ENCODE measurements at regions not wholly inside any gene's neighbourhood (a gene's known extent, or its start where the extent isn't known, plus 50 kb on each side); places are given as distances from the start of the nearest gene placed in this dataset.
A peak's percentile ranks its signal among the peaks of the same experiment; 100 is the strongest.

- Histone ChIP-seq H3K9me3 (ENCODE audit: control insufficient read depth in 2 of 3, insufficient read depth in 1 of 3, low read length in 3 of 3) (no peaks in the 10 kb centered on the region), H3K4me3 (ENCODE audit: low read length in 3 of 3) (no peak overlapping the region), H3K9ac (ENCODE audit: low read length in 3 of 3) (no peak overlapping the region), H3K27ac (ENCODE audit: low read depth in 2 of 2, low read length in 2 of 2) (no peak overlapping the region), H3K27me3 (ENCODE audit: control insufficient read depth, insufficient read depth, low read length) (no peaks in the 10 kb centered on the region), H3K36me3 (ENCODE audit: control insufficient read depth in 2 of 3, insufficient read depth in 3 of 3, low read length in 3 of 3) (no peaks in the 10 kb centered on the region), H3K4me1 (ENCODE audit: control insufficient read depth in 2 of 3, insufficient read depth in 2 of 3, low read depth in 1 of 3, low read length in 3 of 3) (no peaks in the 10 kb centered on the region)
- intact Hi-C loops (cut with DNase I) = no loop called here
- TF ChIP-seq CTCF (IDR thresholded peaks at IDR 0.05; ENCODE audit: borderline replicate concordance, extremely low read depth, insufficient read depth) = no peak
- FAIRE-seq = no peak
- no peak for DNase-seq
Measured at GRCh38 chr18:4734903-4735302, 279.8 kb upstream of the DLGAP1 start.

GRCh38 chr18:4734021-4734420 is 278.9 kb upstream of the DLGAP1 start:
- FAIRE-seq = no peak
- no peaks in the 10 kb centered on the region for H3K4me1 ChIP-seq (ENCODE audit: control insufficient read depth in 2 of 3, insufficient read depth in 2 of 3, low read depth in 1 of 3, low read length in 3 of 3)
- no peak overlapping the region for H3K27ac ChIP-seq (ENCODE audit: low read depth in 2 of 2, low read length in 2 of 2)
- no peaks in the 10 kb centered on the region for H3K36me3 ChIP-seq (ENCODE audit: control insufficient read depth in 2 of 3, insufficient read depth in 3 of 3, low read length in 3 of 3)
- H3K9me3 ChIP-seq (ENCODE audit: control insufficient read depth in 2 of 3, insufficient read depth in 1 of 3, low read length in 3 of 3) = no peaks in the 10 kb centered on the region
- H3K9ac ChIP-seq (ENCODE audit: low read length in 3 of 3) = no peak overlapping the region
- no peaks in the 10 kb centered on the region for H3K27me3 ChIP-seq (ENCODE audit: control insufficient read depth, insufficient read depth, low read length)
- no peak for DNase-seq
- TF ChIP-seq CTCF (IDR thresholded peaks at IDR 0.05; ENCODE audit: borderline replicate concordance, extremely low read depth, insufficient read depth) = no peak
- no peak overlapping the region for H3K4me3 ChIP-seq (ENCODE audit: low read length in 3 of 3)
- intact Hi-C loops (cut with DNase I) = no loop called here

- FAIRE-seq = no peak
- Histone ChIP-seq H3K4me1 (ENCODE audit: control insufficient read depth in 2 of 3, insufficient read depth in 2 of 3, low read depth in 1 of 3, low read length in 3 of 3) (no peaks in the 10 kb centered on the region), H3K36me3 (ENCODE audit: control insufficient read depth in 2 of 3, insufficient read depth in 3 of 3, low read length in 3 of 3) (no peaks in the 10 kb centered on the region), H3K27me3 (ENCODE audit: control insufficient read depth, insufficient read depth, low read length) (no peaks in the 10 kb centered on the region), H3K9ac (ENCODE audit: low read length in 3 of 3) (no peak overlapping the region), H3K27ac (ENCODE audit: low read depth in 2 of 2, low read length in 2 of 2) (no peak overlapping the region), H3K4me3 (ENCODE audit: low read length in 3 of 3) (no peak overlapping the region), H3K9me3 (ENCODE audit: control insufficient read depth in 2 of 3, insufficient read depth in 1 of 3, low read length in 3 of 3) (no peaks in the 10 kb centered on the region)
- TF ChIP-seq CTCF (IDR thresholded peaks at IDR 0.05; ENCODE audit: borderline replicate concordance, extremely low read depth, insufficient read depth) = no peak
- DNase-seq = no peak
- intact Hi-C loops (cut with DNase I) = no loop called here
Measured at GRCh38 chr18:4721545-4721944, 266.4 kb upstream of the DLGAP1 start.

- Histone ChIP-seq H3K9me3 (ENCODE audit: control insufficient read depth in 2 of 3, insufficient read depth in 1 of 3, low read length in 3 of 3) (no peaks in the 10 kb centered on the region), H3K27me3 (ENCODE audit: control insufficient read depth, insufficient read depth, low read length) (no peaks in the 10 kb centered on the region), H3K9ac (ENCODE audit: low read length in 3 of 3) (no peak overlapping the region), H3K27ac (ENCODE audit: low read depth in 2 of 2, low read length in 2 of 2) (no peak overlapping the region), H3K36me3 (ENCODE audit: control insufficient read depth in 2 of 3, insufficient read depth in 3 of 3, low read length in 3 of 3) (no peaks in the 10 kb centered on the region), H3K4me1 (ENCODE audit: control insufficient read depth in 2 of 3, insufficient read depth in 2 of 3, low read depth in 1 of 3, low read length in 3 of 3) (no peaks in the 10 kb centered on the region), H3K4me3 (ENCODE audit: low read length in 3 of 3) (no peak overlapping the region)
- DNase-seq = peak in 1 of 5 donors; percentile 27
- intact Hi-C loops (cut with DNase I) = no loop called here
- TF ChIP-seq CTCF (IDR thresholded peaks at IDR 0.05; ENCODE audit: borderline replicate concordance, extremely low read depth, insufficient read depth) = no peak
- no peak for FAIRE-seq
Measured at GRCh38 chr18:4720518-4720917, 265.4 kb upstream of the DLGAP1 start.
